CD4-positive, alpha-beta T cell treated with Interleukin-4 for 1 hour (primary cell): ENCODE measurements at regions not wholly inside any gene's neighbourhood (a gene's known extent, or its start where the extent isn't known, plus 50 kb on each side); places are given as distances from the start of the nearest gene placed in this dataset.
"Not testable (repeated sequence)": the region's sequence is repeated elsewhere in the genome, so short reads cannot be mapped to it uniquely, and the experiment has no call there.

Experiments
- DNase-seq, 2 donors: peaks; one replicate each; pipeline ENCODE4 v3.0.0-alpha.2; 2020 to 2022

DNA sequence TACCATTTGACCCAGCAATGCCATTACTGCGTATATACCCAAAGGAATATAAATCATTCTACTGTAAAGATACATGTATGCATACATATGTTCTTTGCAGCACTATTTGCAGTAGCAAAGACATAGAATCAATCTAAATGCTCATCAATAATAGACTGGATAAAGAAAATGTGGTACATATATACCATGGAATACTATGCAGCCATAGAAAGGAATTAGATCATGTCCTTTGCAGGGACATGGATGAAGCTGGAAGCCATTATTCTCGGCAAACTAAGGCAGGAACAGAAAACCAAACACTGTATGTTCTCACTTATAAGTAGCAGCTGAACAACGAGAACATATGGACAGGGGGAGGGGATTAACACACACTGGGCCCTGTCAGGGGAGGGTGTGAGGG is 54.8 kb upstream of the ZNF30 start:
- not testable (repeated sequence) for DNase-seq

DNA sequence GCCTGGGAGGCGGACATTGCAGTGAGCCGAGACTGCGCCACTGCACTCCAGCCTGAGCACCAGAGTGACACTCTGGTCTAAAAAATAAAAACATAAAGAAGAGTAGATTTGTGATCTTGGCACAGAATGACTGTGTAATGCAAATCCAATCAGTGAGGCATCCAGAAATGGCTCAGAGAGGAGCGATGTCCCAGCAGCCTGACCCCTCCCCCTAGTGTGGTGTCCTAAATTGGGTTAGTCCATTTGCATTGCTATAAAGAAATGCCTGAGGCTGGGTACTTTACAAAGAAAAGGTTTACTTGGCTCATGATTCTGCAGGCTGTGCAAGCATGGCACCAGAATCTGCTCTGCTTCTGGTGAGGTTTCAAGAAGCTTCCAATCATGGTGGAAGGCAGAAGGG is 59.1 kb upstream of the ZNF30 start:
- no peak for DNase-seq

DNA sequence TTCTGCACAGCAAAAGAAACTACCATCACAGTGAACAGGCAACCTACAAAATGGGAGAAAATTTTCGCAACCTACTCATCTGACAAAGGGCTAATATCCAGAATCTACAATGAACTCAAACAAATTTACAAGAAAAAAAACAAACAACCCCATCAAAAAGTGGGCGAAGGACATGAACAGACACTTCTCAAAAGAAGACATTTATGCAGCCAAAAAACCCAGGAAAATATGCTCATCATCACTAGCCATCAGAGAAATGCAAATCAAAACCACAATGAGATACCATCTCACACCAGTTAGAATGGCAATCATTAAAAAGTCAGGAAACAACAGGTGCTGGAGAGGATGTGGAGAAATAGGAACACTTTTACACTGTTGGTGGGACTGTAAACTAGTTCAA is 61.5 kb upstream of the ZNF30 start:
- DNase-seq: not testable (repeated sequence)

DNA sequence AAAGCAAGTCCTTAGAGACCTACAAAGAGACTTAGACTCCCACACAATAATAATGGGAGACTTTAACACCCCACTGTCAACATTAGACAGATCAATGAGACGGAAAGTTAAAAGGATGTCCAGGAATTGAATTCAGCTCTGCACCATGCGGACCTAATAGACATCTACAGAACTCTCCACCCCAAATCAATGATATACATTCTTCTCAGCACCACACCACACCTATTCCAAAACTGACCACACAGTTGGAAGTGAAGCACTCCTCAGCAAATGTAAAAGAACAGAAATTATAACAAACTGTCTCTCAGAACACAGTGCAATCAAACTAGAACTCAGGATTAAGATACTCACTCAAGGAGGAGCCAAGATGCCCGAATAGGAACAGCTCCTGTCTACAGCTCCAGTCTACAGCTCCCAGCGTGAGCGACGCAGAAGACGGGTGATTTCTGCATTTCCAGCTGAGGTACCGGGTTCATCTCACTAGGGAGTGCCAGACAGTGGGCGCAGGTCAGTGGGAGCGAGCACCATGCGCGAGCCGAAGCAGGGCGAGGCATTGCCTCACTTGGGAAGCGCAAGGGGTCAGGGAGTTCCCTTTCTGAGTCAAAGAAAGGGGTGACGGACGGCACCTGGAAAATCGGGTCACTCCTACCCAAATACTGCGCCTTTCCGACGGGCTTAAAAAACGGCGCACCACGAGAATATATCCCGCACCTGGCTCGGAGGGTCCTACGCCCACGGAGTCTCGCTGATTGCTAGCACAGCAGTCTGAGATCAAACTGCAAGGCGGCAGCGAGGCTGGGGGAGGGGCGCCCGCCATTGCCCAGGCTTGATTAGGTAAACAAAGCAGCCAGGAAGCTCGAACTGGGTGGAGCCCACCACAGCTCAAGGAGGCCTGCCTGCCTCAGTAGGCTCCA is 66.6 kb upstream of the ZNF30 start:
- peak in 1 of 2 donors; percentile 7 for DNase-seq

- DNase-seq: not testable (repeated sequence)
Observed at GRCh38 chr19:34859325-34859724, 67.4 kb upstream of the ZNF30 start.

DNA sequence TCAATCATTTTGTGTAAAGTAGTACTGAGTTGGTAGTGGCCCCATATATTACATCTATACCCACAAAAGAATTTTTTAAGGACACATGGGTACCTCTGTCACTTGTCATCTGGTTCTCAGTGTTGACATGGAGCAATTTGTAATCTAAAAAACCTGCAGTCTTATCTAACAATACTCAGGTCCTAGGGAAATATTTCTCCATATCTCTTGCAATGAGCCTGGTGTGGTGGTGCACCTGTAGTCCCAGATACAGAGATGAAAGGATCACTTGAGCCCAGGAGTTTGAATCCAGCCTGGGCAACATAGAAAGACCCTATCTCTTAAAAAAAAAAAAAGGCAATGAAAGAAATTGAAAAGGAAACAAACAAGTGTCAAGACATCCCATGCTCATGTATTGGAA is 70.7 kb upstream of the ZNF30 start:
- DNase-seq: no peak

DNA sequence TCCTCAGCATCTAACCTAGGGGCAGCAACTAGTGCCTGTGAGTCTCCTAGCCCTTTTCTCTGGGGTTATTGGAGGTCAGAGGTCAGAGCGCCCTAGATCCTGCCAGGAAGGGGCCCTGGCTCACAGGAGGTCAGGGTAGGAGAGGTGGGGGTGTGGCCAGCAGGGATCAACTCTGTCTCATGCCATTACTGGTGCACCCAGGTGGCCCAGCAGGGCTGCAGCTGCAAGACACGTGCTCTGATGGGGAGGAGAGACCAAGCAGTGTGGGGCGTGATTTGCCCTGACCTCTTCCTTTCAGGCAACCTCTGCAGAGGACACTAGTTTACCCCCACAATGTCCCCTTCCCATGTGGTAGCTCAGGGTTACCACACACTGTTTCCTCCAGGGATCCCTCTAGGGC is 73.3 kb upstream of the ZNF30 start:
- DNase-seq: no peak

DNA sequence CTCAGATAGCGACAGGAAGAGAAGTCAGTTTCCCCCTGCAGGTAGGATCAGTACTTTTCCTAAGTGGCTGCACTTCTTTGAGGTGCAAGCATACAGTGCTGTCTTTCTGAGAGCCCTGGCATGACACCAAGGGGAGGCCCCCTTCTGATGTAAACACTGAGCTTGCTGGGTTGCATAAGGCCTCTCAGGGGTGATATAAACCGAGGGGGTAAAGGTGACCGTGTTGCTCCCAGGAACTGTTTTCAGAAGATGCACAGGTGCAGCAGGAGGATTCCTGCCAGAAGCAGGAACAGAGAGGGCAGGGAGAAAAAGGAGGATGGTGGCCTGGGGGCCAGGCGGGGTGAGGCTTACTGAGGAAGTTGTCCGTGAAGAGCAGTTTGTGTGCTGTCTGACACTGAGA is 74.0 kb upstream of the ZNF30 start:
- DNase-seq: no peak

- DNase-seq: no peak
Observed at GRCh38 chr19:34851277-34851804, 75.4 kb upstream of the ZNF30 start.

DNA sequence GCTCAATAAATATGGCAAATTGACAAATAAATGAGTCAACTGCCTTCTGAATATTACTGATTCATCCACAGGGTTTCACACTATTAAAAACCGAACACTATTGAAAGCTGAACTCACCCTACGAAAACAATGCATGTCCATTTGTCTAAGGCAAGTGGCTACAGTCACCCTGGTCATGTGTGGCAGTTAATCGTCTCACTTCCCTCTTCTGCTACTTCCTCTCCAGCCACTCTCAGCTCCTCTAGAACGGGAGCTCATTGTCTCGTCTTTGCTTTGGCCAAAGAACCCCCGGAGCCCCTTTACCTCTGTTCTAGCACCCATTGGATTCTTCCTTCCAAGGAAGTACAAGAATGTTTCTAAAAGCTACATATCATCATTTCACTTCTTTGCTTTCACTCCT is 74.4 kb upstream of the ZNF599 start:
- no peak for DNase-seq

DNA sequence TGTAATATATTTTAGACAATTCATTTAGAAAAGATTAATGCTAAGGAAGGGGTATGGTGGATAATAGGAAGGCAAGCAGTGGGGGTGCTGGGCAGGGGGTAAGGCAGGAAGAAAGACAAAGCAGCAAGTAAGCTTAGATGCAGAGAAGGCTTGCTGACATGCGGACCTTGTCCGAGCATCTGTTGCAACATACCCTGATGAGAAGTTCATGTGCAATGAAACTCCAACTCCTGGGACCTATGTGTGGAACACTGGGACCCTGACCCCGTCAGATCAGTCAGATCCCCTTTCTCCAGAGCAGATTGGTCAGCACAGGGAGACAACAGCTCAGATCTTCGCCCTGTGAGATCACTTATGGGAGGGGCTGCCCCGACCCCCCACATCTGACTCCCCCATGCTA is 71.3 kb upstream of the ZNF599 start:
- DNase-seq: no peak

GRCh38 chr19:34841780-34842179 is 68.8 kb upstream of the ZNF599 start:
- DNase-seq: peak in 1 of 2 donors; percentile 1

DNA sequence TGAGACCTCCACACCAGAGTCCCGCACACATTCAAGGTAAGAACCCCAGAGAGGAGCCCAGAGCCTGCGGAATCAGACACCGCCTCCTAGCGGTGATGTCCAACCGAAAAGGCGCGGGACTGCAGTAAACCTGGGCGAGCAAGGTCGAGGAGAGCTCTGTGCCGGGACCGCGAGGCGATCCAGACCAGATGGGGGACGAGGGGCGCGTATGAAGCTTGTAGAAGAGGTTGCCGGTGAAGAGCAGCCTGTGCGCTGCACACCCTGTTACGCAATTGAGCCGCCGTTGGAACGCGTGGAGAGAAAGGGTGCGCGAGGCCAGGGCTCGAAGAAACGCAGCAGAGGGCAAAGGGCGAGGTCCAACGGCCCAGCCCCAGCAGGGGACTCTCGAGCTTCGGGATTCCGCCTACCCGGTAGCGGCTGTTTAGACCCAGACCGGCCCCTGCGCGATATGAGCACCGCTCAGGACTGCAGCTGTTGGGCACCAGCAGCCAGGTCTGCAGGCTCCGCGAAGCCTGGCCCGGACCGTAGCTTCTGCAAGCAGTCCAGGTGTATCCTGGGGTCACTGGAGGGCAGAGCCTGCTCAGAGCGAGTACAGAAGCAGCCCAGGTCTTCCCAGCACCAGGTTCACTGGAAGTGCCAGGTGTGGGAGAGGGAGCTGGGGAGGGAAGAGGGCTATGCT is 65.9 kb upstream of the ZNF599 start:
- peak; percentile 9 to 22 for DNase-seq

DNA sequence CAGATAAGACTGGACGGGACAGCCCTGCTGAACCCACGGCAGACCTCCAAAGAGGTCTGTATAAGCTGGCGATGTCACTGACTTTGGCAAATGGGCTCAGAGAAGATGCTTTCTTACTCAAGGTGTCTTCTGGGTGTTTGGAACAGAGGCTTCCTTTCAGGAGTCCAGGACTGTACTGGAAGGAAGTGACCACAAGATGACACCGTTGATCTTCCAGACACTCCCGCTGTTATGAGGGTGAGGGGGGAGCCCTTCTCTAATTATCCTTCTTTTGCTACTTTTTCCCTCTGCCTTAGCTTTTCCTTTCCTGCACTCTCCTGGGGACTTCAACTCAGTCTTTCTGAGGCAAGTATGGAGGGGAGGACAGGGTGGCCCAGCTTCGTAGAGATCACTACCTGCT is 65.2 kb upstream of the ZNF599 start:
- DNase-seq: peak in 1 of 2 donors; percentile 8

DNA sequence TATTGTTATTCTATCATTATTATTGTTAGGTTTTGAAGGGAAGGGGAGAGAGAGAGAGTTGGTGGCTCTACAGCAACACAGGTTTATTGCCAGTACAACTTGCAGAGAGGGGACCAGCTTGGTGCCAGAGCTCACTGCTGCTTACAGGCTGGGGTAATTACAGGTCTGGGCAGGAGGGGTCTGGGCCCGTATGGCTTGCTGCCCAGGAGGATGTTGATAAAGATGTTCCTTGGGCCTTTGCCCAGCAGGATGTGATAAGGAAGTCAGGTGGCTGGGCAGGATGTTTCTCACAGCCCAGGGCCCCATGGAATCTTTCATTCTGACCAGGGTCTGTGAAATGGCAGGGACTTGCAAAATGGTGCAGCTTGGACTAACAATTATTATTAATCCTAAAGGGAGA is 64.2 kb upstream of the ZNF599 start:
- DNase-seq: no peak

GRCh38 chr19:34835631-34836351 is 62.8 kb upstream of the ZNF599 start:
- no peak for DNase-seq

- DNase-seq: no peak
Observed at GRCh38 chr19:34834472-34835061, 61.6 kb upstream of the ZNF599 start.

- DNase-seq: no peak
Observed at GRCh38 chr19:34832581-34833112, 59.6 kb upstream of the ZNF599 start.

DNA sequence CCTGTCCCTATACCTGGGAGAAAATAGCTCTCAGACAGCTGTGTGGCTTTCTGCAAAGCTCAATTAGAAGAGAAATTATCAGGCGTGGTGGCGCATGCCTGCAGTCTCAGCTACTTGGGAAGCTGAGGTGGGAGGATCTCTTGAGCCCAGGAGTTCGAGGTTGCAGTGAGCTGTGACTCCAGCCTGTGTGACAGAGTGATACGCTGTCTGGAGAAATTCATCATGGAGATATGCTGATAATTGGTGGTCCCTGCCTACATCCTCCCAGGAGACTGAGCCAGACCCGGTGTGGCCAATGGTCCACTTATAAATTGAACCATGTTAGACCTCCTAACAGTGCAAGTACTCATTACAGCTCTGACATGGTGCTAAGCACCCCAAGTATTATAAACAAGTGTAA is 58.7 kb upstream of the ZNF599 start:
- no peak for DNase-seq

GRCh38 chr19:34828156-34828555 is 55.1 kb upstream of the ZNF599 start:
- DNase-seq: no peak

- no peak for DNase-seq
Observed at GRCh38 chr19:34825212-34825611, 52.2 kb upstream of the ZNF599 start.

- DNase-seq: no peak
Observed at GRCh38 chr19:34824686-34825085, 51.7 kb upstream of the ZNF599 start.
